ENCODE measurements at regions not wholly inside any gene's neighbourhood (a gene's known extent, or its start where the extent isn't known, plus 50 kb on each side); places are given as distances from the start of the nearest gene placed in this dataset.

DNA sequence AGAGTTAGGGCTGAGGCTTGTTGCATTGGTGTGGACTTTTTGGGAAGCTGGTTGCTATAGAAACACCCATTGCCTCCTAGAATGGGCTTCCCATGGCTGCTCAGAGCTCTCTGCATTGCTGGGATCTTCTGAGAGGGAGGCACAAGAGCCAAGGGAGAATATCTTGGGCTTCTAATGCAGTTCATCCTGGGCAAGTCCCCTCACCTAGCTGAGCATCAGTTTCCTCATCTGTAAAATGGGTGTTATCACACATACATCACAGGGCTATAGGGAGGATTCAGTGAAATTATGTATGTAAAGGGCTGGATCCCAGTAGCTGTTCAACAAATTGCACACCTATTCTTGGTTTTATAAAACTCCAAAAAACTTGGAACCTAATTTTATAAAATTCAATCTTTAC lies 106.1 kb upstream of the ALDH1B1 start:
- H3K9me3 ChIP-seq (ENCODE audit: insufficient read depth, low read depth): no peaks in the 10 kb centered on the region
- H3K4me3 ChIP-seq: no peak overlapping the region
- TF ChIP-seq, protein P1, sequence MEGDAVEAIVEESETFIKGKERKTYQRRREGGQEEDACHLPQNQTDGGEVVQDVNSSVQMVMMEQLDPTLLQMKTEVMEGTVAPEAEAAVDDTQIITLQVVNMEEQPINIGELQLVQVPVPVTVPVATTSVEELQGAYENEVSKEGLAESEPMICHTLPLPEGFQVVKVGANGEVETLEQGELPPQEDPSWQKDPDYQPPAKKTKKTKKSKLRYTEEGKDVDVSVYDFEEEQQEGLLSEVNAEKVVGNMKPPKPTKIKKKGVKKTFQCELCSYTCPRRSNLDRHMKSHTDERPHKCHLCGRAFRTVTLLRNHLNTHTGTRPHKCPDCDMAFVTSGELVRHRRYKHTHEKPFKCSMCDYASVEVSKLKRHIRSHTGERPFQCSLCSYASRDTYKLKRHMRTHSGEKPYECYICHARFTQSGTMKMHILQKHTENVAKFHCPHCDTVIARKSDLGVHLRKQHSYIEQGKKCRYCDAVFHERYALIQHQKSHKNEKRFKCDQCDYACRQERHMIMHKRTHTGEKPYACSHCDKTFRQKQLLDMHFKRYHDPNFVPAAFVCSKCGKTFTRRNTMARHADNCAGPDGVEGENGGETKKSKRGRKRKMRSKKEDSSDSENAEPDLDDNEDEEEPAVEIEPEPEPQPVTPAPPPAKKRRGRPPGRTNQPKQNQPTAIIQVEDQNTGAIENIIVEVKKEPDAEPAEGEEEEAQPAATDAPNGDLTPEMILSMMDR (conservative IDR thresholded peaks at IDR 0.05): no peak
- no peak for TF ChIP-seq EZH2 (IDR thresholded peaks at IDR 0.05; ENCODE audit: low read depth)
- DNase-seq: no peak
- POLR2A ChIA-PET (ENCODE audit: unreplicated experiment): no interaction called here
- no peaks in the 10 kb centered on the region for H3K79me2 ChIP-seq (ENCODE audit: low read depth)
- no TSS peak for BruUV-seq (replicated peaks)
- H3K4me1 ChIP-seq (replicated peaks; ENCODE audit: insufficient read depth): peaks cover 5% of the 10 kb centered on the region; the same call in 1 of the 2 replicates
- no peaks in the 10 kb centered on the region for H3F3A ChIP-seq (ENCODE audit: insufficient read depth, low read depth)
- no peak overlapping the region for H3K27ac ChIP-seq
- H3K27me3 ChIP-seq (ENCODE audit: insufficient read depth, low read depth): no peaks in the 10 kb centered on the region
- intact Hi-C loops (cut with micrococcal nuclease; ENCODE audit: unreplicated experiment): no loop called here
- H4K20me1 ChIP-seq (ENCODE audit: insufficient read depth): no peaks in the 10 kb centered on the region
- no peak overlapping the region for H2AFZ ChIP-seq
- no peaks in the 10 kb centered on the region for H3K36me3 ChIP-seq (ENCODE audit: low read depth)
- no peaks in the 10 kb centered on the region for H3K9me2 ChIP-seq (ENCODE audit: insufficient read depth)
- no peak overlapping the region for H3K4me2 ChIP-seq
- CTCF ChIA-PET: no interaction called here

DNA sequence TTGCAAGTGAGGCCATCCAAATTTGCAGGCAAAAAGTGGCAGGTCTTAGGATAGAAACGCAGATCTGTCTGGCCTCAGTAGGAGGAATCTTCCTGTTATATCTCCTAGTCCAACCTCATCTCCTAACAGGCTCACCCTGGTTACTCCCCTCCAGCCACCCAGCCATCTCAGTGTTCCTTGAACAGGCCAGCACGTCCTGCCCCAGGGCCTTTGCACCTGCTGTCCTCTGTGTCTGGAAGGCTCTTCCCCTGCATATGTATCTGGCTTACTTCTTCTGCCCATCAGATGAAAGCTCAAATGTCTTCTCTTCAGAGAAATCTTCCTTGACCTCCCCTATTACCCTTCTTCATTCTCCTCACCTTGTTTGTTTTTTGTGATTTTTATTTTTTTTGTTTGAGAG lies 107.3 kb upstream of the ALDH1B1 start:
- no peak overlapping the region for H2AFZ ChIP-seq
- no peaks in the 10 kb centered on the region for H4K20me1 ChIP-seq (ENCODE audit: insufficient read depth)
- CTCF ChIA-PET: no interaction called here
- H3K27me3 ChIP-seq (ENCODE audit: insufficient read depth, low read depth): no peaks in the 10 kb centered on the region
- H3K9me3 ChIP-seq (ENCODE audit: insufficient read depth, low read depth): no peaks in the 10 kb centered on the region
- no peaks in the 10 kb centered on the region for H3K9me2 ChIP-seq (ENCODE audit: insufficient read depth)
- BruUV-seq (replicated peaks): no TSS peak
- H3K4me2 ChIP-seq: no peak overlapping the region
- H3K36me3 ChIP-seq (ENCODE audit: low read depth): no peaks in the 10 kb centered on the region
- intact Hi-C loops (cut with micrococcal nuclease; ENCODE audit: unreplicated experiment): no loop called here
- no peak overlapping the region for H3K27ac ChIP-seq
- H3K4me1 ChIP-seq (replicated peaks; ENCODE audit: insufficient read depth): peaks cover 5% of the 10 kb centered on the region; the same call in 1 of the 2 replicates
- H3F3A ChIP-seq (ENCODE audit: insufficient read depth, low read depth): no peaks in the 10 kb centered on the region
- no peaks in the 10 kb centered on the region for H3K79me2 ChIP-seq (ENCODE audit: low read depth)
- TF ChIP-seq, protein P1 (conservative IDR thresholded peaks at IDR 0.05): no peak
- TF ChIP-seq EZH2 (IDR thresholded peaks at IDR 0.05; ENCODE audit: low read depth): no peak
- no peak overlapping the region for H3K4me3 ChIP-seq
- POLR2A ChIA-PET (ENCODE audit: unreplicated experiment): no interaction called here
- DNase-seq: no peak

DNA sequence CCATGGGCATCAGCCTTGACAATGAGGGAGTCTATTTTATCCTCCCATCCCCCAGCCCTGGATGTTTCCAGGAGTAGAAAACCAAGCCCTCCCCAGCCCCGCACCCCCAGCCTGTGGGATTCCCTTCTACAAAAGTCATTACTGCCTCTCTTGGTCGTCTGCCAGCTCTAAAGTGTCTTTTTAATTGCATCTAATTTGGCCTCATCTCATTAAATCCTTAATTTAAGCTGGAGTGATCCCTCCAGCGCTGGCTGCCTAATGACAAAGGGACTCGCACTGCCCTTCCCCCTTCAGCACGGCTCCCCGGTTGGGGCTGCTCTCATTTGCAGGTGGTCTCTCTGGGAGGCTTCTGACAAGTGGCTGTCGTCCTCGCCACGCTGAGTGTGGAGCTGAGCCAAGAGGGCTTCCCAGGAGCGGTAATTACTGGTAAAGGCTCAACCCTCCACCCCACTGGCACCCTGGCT lies 107.9 kb upstream of the ALDH1B1 start:
- Histone ChIP-seq H3K36me3 (ENCODE audit: low read depth) (no peaks in the 10 kb centered on the region), H3K4me2 (no peak overlapping the region), H3K4me3 (no peak overlapping the region), H3K4me1 (replicated peaks; ENCODE audit: insufficient read depth) (peaks cover 5% of the 10 kb centered on the region; the same call in 1 of the 2 replicates), H3K9me2 (ENCODE audit: insufficient read depth) (no peaks in the 10 kb centered on the region), H3K9me3 (ENCODE audit: insufficient read depth, low read depth) (no peaks in the 10 kb centered on the region), H3K27me3 (ENCODE audit: insufficient read depth, low read depth) (no peaks in the 10 kb centered on the region), H3K27ac (no peak overlapping the region), H3F3A (ENCODE audit: insufficient read depth, low read depth) (no peaks in the 10 kb centered on the region), H4K20me1 (ENCODE audit: insufficient read depth) (no peaks in the 10 kb centered on the region), H2AFZ (no peak overlapping the region), H3K79me2 (ENCODE audit: low read depth) (no peaks in the 10 kb centered on the region)
- ChIA-PET POLR2A (ENCODE audit: unreplicated experiment) (no interaction called here), CTCF (no interaction called here)
- TF ChIP-seq, protein P1 (conservative IDR thresholded peaks at IDR 0.05): no peak
- TF ChIP-seq EZH2 (IDR thresholded peaks at IDR 0.05; ENCODE audit: low read depth): no peak
- intact Hi-C loops (cut with micrococcal nuclease; ENCODE audit: unreplicated experiment): no loop called here
- DNase-seq: no peak
- BruUV-seq (replicated peaks): no TSS peak
